Colonic mucosa (tissue), 4 donors: ENCODE measurements at regions not wholly inside any gene's neighbourhood (a gene's known extent, or its start where the extent isn't known, plus 50 kb on each side); places are given as distances from the start of the nearest gene placed in this dataset.
A peak's percentile ranks its signal among the peaks of the same experiment; 100 is the strongest.

Experiments
- DNase-seq: peaks from one replicate; pipeline ENCODE4 v3.0.0-alpha.2; 2020
- H3K27ac ChIP-seq: fragments of 200-600 bp; one replicate; pipeline ENCODE4 v1.8.0; 2021
- H3K27me3 ChIP-seq: fragments of 200-600 bp; one replicate; pipeline ENCODE4 v1.8.0; 2021
- H3K36me3 ChIP-seq: fragments of 200-600 bp; one replicate; pipeline ENCODE4 v1.8.0; 2021
- H3K4me1 ChIP-seq: fragments of 200-600 bp; one replicate; pipeline ENCODE4 v1.8.0; 2021; ENCODE audit warnings: mild to moderate bottlenecking
- H3K4me3 ChIP-seq: fragments of 200-600 bp; one replicate; pipeline ENCODE4 v1.8.0; 2021
- H3K9ac ChIP-seq, 2 donors: one replicate each; pipeline ENCODE4 v1.7.0; 2013; ENCODE audit warnings: control low read depth in 2 of 2, low read depth in 2 of 2, low read length in 2 of 2
- H3K9me3 ChIP-seq: fragments of 200-600 bp; one replicate; pipeline ENCODE4 v1.8.0; 2021
- intact Hi-C: fragments of 100-400 bp; cut with DNase I; formaldehyde crosslinking; loops from one replicate; pipeline ENCODE4 v1.14.1; 2022
- TF ChIP-seq, protein P1 (sequence below): fragments of 200-600 bp; IDR thresholded peaks from one replicate; pipeline ENCODE4 v1.8.0; 2022; ENCODE audit warnings: antibody characterized with exemption, mild to moderate bottlenecking
- donor health status: healthy.
- donor health status: DM: no; HTN: no; CAD: no.
- donor health status: DM: no; HTN: no; CAD: no.

- Histone ChIP-seq H3K27ac (no peak overlapping the region), H3K9me3 (no peaks in the 10 kb centered on the region), H3K4me1 (no peaks in the 10 kb centered on the region), H3K36me3 (no peaks in the 10 kb centered on the region), H3K27me3 (no peaks in the 10 kb centered on the region), H3K9ac (no peak overlapping the region), H3K4me3 (peak overlapping the region; percentile 9)
- intact Hi-C loops: no loop called here
- no peak for DNase-seq
- TF ChIP-seq, protein P1, sequence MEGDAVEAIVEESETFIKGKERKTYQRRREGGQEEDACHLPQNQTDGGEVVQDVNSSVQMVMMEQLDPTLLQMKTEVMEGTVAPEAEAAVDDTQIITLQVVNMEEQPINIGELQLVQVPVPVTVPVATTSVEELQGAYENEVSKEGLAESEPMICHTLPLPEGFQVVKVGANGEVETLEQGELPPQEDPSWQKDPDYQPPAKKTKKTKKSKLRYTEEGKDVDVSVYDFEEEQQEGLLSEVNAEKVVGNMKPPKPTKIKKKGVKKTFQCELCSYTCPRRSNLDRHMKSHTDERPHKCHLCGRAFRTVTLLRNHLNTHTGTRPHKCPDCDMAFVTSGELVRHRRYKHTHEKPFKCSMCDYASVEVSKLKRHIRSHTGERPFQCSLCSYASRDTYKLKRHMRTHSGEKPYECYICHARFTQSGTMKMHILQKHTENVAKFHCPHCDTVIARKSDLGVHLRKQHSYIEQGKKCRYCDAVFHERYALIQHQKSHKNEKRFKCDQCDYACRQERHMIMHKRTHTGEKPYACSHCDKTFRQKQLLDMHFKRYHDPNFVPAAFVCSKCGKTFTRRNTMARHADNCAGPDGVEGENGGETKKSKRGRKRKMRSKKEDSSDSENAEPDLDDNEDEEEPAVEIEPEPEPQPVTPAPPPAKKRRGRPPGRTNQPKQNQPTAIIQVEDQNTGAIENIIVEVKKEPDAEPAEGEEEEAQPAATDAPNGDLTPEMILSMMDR: no peak
Observed at GRCh38 chr13:22040810-22041364, 370.0 kb downstream of the FGF9 start.

DNA sequence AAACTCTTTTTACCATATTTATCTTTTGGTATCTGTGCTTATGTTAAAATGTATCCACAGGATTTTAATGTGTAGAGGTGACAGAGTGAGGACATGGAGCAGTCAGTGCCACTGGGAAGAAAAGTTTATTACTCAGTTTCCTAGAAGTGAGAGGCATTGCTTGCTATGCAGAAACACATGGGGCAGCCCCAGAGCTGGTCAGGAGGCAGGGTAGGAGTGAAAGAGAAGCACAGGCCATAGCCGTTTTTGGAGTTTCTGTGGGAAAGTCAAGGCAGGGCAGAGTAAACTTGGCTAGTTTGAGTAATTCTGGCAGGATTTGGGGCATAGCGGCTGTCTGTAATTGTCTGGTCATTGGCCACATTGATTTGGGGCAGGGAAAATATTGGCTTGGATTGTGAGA is 370.9 kb downstream of the FGF9 start:
- no peak for DNase-seq
- H3K36me3 ChIP-seq: no peaks in the 10 kb centered on the region
- no peak overlapping the region for H3K9ac ChIP-seq
- no peak overlapping the region for H3K27ac ChIP-seq
- intact Hi-C loops: no loop called here
- no peaks in the 10 kb centered on the region for H3K4me1 ChIP-seq
- no peaks in the 10 kb centered on the region for H3K27me3 ChIP-seq
- TF ChIP-seq, protein P1: no peak
- no peaks in the 10 kb centered on the region for H3K9me3 ChIP-seq
- H3K4me3 ChIP-seq: no peak overlapping the region

DNA sequence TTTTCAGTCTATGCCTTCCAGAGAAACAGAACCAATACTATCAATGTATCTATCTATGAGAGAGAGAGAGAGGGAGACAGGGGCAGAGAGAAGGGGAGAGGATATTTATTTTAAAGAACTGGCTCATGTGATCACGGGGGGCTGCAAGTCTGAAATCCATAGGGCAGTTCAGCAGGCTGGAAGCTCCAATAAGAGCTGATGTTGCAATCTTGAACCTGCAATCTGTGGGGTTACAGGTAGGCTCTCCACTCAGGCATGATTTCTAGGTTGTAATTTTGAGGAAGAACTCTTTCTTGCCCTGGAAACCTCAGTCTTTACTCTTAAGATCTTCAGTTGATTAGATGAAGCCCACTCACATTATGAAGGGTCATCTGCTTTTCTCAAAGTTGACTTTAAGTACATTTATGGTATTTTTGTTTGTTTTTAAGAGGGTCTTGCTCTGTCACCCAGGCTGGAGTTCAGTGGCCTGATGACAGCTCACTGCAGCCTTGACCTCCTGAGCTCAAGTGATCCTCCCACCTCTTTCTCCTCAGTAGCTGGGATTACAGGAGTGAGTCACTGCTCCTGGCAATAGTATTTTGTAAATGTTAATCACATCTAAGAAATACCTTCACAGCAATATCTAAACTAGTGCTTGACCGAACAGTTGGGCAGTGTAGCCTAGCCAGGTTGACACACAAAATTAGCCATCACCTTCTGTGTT is 376.4 kb downstream of the FGF9 start:
- DNase-seq: no peak
- intact Hi-C loops: no loop called here
- TF ChIP-seq, protein P1: no peak
- no peak overlapping the region for H3K27ac ChIP-seq
- no peak overlapping the region for H3K4me3 ChIP-seq
- no peaks in the 10 kb centered on the region for H3K4me1 ChIP-seq
- no peaks in the 10 kb centered on the region for H3K36me3 ChIP-seq
- no peaks in the 10 kb centered on the region for H3K9me3 ChIP-seq
- H3K9ac ChIP-seq: no peak overlapping the region
- H3K27me3 ChIP-seq: no peaks in the 10 kb centered on the region

GRCh38 chr13:22047785-22048104 is 376.9 kb downstream of the FGF9 start:
- Histone ChIP-seq H3K9ac (no peak overlapping the region), H3K4me1 (no peaks in the 10 kb centered on the region), H3K4me3 (no peak overlapping the region), H3K36me3 (no peaks in the 10 kb centered on the region), H3K27ac (no peak overlapping the region), H3K9me3 (no peaks in the 10 kb centered on the region), H3K27me3 (no peaks in the 10 kb centered on the region)
- no peak for DNase-seq
- TF ChIP-seq, protein P1: no peak
- intact Hi-C loops: no loop called here

GRCh38 chr13:22049384-22049783 is 378.5 kb downstream of the FGF9 start:
- H3K4me3 ChIP-seq: no peak overlapping the region
- no peak overlapping the region for H3K27ac ChIP-seq
- H3K4me1 ChIP-seq: no peaks in the 10 kb centered on the region
- H3K36me3 ChIP-seq: no peaks in the 10 kb centered on the region
- no peak for DNase-seq
- H3K9ac ChIP-seq: no peak overlapping the region
- intact Hi-C loops: no loop called here
- TF ChIP-seq, protein P1: no peak
- H3K27me3 ChIP-seq: no peaks in the 10 kb centered on the region
- H3K9me3 ChIP-seq: no peaks in the 10 kb centered on the region
